ENCODE measurements at regions not wholly inside any gene's neighbourhood (a gene's known extent, or its start where the extent isn't known, plus 50 kb on each side); places are given as distances from the start of the nearest gene placed in this dataset.

GRCh38 chr3:103515116-103515515 is 1080.3 kb downstream of the ZPLD1 start (continued):
- TF ChIP-seq CHD7 (IDR thresholded peaks at IDR 0.05; ENCODE audit: insufficient replicate concordance, low read length) (no peak), BCL11A (IDR thresholded peaks at IDR 0.05; ENCODE audit: low read depth in 2 of 2, low read length in 2 of 2) (no peak), SP2 (IDR thresholded peaks at IDR 0.05; ENCODE audit: low read length) (no peak), RXRA (IDR thresholded peaks at IDR 0.05; ENCODE audit: insufficient read depth, low read depth, low read length) (no peak)
